ENCODE measurements at regions not wholly inside any gene's neighbourhood (a gene's known extent, or its start where the extent isn't known, plus 50 kb on each side); places are given as distances from the start of the nearest gene placed in this dataset.

- no peak for DNase-seq (ENCODE audit: low read depth)
These were observed 487.2 kb downstream of the ENC1 start for GRCh38 chr5:74153255-74153790.

DNA sequence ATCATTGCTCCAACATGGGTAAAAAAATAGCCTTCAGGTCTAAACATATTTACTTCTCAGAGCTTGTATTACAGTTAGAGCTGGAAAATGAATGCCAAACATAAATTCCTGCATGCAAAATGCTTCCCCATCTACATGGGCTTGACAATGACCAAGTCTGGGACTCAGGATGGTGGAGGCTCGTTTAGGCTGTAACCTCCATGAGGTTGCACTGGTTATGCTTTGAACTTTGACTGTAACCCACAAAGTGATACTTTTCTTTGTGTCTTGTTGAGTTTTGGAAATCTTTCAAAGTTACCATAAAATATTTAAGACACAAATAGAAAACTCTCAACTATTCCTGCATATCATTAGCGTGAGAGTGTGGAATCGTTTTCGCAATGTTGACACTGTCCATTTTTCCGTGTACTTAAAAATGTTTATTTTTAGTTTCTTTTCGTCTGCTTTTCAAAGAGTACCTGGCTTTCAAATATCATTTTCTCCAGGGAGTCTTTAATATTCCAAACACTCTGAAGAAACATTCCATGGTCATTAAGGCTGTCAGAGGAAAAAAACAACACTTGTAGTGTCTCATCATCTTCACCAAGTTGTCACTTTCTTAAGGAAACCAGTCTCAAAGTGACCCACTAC, 487.8 kb downstream of the ENC1 start:
- DNase-seq (ENCODE audit: low read depth) = no peak

- no peak for DNase-seq (ENCODE audit: low read depth)
These were observed 488.4 kb downstream of the ENC1 start for GRCh38 chr5:74152136-74152535.

DNA sequence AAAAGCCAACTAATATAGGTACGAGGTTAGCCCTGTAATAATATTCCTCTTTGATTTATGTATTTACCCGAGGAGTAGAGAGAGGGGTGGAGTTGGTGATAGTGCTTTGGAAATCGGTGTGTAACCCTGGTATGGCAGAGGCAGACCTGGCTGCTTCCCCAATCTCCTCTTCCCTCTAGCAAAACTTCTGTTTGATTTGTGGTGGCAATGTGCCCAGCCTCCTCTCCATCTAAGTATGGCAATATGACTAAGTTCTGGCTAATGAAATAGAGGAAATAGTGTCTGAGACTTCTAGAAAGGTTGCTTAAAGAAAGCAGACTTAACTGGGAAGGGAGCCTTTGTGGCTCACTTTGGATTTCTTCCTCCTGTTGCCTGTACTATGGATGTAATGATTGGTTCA, 491.1 kb downstream of the ENC1 start:
- DNase-seq (ENCODE audit: low read depth) = no peak

DNA sequence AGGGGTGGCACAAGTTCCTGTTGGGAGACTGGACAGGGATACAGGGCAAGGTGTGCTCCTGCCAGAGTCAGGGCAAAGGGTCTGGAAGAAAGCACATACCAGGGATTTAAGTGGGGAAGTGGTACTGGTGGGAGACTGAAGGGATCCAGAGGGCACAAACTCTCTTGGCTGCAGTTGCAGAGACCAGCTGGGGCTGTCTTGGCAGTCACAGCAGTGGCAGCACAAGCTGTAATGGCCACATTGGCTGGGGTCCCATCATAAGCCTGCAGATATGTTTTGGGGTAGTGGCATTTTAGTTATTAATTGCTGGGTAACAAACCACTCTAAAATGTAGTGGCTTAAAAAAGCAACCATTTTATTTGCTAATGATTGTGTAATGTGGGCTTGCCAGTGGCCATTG, 492.2 kb downstream of the ENC1 start:
- no peak for DNase-seq (ENCODE audit: low read depth)

DNA sequence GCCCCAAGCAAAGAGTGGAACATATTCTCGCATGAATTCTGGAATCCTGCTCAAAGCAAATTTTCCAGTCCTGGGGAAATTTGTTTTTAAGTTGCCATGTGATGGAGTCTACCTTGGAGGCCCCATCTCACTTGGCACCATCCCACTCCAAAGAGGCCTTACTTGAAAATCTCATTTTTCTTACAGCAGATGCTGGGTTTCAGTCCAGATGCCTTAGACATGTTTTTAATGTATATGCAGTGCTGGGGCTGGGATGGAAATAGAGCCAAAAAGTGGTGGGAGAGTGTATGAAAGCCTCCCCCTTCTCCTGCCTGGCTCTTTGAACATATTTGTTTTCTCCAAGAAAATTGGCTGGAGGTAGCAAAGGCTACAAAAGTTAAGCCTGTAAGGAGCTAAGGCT, 493.7 kb downstream of the ENC1 start:
- no peak for DNase-seq (ENCODE audit: low read depth)

DNA sequence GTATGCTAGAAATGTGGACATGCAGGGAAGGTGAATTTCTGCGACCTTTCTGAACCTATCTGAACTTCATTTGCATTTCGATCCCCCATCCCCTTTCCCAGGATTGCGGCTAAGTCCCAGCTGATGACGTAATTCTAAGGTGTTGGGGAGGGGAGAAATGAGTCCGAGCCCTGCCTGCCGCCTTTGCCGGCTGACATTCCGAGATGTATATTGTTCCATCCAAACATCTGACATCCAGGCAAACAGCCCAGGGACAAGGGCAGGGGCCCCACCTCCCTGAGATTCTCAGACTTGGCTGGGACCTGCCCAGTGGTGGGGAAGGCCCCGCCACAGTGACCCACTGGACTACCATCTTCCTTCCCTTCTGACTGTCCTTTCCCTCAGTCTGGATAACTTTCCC, 494.6 kb downstream of the ENC1 start:
- DNase-seq (ENCODE audit: low read depth) = no peak

- no peak for DNase-seq (ENCODE audit: low read depth)
These were observed 496.7 kb downstream of the ENC1 start for GRCh38 chr5:74143721-74144330.

DNA sequence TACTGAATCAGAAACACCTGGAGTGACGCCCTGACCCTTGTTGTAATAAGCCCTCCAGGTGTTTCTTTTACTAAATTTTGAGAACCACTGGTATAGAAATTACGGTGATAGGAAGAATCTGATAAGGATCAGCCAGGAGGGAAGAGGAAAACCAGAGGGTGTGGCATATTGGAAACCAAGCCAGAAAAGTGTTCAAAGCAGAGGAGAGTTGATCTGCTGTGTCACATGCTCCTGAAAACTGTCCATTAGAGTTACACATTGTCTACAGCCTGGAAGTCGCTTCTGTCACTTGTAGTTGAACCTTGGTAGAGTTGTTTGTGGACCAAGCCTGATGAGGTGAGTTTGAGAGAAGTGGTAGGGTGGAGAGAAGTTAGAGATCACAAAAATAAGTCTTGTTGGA, 497.4 kb downstream of the ENC1 start:
- DNase-seq (ENCODE audit: low read depth) = no peak

- no peak for DNase-seq (ENCODE audit: low read depth)
These were observed 499.5 kb downstream of the ENC1 start for GRCh38 chr5:74141053-74141452.

DNA sequence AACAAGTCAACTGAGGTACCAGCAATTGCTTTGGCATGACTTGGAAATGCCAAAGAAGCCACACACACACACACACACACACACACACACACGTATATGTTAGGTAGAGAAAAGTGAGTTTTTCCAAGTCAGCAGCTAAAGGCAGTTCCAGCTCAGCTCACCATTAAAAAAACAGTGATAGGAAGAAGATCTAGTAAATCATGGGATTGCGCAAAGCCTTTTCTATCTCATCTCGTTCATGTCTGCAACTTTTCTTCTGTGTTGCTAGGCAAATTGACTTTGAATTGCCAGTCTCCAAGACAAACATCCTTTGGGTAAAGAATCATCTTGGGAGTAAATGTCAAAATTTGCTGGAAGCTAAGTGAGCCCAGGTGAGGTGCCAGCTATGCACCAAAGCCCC, 500.1 kb downstream of the ENC1 start:
- DNase-seq (ENCODE audit: low read depth) = no peak

DNA sequence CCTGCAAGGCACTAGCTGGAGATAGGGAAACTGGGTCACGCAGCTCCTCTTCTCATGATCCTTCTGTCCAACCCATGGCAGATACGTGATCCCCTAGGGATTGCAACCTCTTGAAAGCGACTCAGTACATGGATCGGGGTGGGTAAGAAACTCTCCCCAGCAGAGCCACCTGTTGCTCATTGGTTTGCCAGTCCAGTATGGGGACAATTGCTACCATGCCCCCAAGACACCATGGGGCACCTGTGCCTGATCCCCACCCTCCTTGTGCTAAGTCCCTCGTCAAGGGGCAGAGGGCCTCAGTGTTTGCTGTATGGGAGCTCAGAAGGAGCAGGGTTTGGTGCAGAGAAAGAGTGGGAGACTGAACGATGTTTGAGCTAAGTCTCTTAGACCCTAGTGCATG, 500.9 kb downstream of the ENC1 start:
- no peak for DNase-seq (ENCODE audit: low read depth)

DNA sequence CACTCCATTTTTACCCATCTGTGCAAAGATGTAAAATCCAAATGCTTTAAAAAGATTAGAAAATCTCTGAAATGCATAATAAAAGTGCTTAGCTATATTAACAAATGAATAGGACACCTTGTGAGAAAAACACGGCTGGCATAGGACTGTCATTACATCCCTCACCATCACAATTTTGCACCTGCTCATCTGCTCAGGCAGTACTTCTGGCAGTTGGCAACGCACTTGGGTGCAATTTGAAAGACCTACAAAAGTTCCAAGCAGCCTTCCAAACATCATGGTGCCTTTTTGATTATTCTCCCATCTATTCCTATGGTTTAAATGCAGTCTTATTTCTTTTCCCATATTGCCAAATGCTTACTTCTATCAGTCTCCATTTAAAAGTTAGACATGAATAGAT, 501.8 kb downstream of the ENC1 start:
- no peak for DNase-seq (ENCODE audit: low read depth)

DNA sequence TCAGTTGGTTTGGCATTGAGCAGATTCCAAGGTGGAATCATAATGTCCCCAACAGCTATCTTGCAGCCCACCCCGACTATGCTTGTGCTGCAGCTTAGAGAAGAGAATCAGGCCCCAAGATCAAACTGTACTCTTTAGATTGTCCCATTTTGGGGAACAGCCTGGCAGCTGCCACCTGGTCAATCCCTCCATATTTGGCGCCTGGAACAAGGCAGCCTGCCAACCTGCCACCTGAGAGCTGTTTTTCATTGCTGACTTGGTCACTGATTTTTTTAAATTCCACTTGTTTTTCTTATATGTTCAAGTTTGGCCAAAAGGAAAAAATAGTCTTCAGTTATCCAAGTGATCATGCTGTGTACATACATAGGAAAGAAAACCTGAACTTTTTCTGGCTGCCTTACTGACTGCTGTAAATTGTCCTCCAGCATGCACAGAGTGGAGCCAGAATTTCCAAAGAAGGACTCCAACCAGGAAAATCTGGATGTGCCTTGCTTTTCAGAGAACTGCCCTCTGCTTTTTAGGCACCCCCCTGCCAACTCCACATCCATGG, 504.2 kb downstream of the ENC1 start:
- DNase-seq (ENCODE audit: low read depth) = no peak

DNA sequence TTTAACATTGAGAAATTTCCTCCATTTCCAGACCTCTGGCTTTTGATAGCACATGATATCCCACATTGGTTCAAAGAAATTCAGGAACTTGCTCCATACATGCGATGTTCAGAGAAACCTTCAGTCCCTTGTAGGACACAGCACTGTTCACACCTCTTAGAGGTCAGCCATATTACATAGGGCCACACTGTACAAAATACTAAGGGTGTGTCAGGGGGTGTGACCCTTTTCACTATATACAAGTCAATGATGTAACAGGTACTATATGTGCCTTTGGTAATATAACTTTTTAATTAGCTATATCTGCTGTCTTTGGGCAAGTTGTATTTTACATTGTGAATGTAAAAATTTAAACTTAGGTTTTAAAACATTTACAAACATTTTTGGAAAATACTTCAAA, 505.5 kb downstream of the ENC1 start:
- DNase-seq (ENCODE audit: low read depth) = no peak

DNA sequence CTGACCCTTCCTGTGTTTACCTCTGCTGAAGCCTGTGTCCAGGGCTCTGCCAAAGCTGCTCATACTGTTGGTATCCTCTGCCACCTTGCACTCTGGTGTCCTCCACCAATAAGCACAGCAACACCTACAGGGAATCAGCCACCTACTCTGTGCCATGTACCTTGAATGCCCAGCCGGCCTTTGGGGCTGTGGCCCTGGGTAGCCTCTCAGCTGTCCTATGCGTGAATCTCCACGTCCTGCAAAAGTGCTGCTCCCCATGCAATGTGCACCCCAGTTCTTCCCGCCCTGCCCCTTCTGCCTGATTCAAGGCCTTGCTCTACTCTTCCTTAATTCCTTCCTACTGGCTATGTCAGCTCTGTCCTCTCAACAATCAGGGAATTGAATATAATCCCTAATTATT, 506.5 kb downstream of the ARHGEF28 start:
- DNase-seq (ENCODE audit: low read depth) = no peak

DNA sequence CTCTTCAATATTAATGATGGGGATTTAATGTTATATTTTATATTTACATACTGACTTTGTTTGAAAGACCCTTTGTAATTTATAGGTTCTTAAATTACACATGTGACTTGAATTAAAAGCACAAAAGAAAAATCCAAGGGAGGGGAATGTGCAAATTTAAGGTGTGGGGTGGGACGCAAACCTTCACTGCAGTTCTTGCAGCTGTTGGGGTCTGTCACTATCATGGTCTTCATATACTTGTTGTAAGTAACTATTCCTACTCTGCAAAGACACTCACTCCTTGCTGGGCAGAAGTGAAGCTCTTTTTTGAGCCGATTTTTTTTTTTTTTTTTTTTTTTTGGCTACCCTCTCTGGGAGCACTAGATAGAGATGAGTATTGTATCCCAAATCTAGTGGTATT, 505.3 kb downstream of the ARHGEF28 start:
- DNase-seq (ENCODE audit: low read depth) = no peak

DNA sequence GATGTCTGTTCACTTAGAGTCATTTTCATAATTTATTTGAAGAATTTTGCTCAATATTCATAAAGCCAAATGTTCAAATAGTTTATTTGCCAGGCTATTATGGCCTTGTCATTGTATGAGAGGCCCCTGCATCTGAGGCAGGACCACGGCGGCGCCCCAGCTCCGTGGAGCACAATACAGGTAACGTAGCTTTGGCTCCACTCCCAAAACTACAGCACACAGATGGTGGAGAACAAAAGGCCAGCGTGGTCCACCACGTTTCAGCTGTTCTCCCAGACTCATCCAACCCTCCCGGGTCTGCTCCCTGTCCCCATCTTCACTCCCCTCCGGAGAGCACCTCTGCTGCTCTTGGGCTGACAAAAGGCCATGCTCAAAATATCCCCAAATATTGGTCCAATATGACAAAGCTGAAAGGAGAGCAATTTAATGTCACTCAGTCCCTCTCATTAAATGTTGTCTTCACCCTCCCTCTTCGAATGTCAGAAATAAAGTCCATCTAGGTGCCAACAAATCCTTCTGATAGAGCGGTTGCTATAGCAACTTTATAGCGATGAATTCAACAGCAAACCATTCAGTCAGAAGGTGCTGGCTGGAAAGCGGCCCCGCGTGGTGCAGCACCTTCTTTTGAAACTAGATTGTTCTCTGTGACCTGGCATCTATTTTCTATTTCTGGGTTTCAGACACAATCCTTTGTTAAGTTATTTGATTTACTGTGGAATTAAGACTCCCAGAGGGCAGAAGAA, 504.3 kb downstream of the ARHGEF28 start:
- no peak for DNase-seq (ENCODE audit: low read depth)

DNA sequence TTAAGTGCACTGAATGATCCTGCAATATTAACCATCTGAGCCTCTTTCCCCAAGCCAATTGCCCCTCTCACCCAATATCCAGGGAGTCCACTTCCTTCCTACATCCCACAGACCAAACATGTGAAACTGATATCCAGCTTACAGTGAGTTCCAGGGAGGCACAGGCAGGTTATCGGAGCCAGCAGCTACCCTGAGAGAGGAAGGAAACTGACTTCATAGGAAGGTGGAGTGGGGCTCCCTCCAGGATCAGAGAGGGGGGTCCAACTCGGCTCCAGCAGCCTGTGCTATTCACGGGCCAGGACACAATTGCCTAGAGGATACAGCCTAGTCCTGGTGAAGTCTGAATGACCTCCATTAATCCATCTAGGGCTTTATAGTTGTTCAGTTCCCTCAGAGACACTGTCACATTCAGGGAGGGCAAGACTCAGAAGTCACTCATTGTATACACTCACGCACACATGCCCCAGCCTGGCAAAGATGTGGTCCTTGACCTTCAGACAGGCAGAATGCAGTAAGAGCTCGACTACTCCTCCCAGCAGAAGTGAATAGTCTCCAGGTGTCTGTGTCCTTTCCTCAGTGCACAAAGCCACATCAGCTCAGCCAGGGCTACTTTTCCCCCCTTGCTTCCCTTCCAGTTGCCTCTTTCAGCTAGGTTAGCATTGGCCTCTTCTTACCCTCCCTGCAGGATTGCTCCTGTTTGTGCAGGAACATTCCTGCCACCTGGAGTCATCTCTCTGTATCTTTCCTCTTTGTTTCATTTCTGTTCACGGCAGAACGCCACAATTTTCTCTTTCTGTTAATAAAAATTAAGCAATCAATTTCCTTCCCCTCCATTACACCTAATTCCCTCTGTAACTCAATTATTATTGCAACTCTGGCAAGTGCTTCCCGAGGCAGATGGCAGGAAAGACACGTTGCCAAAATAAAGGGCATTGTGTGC, 501.7 kb downstream of the ARHGEF28 start:
- no peak for DNase-seq (ENCODE audit: low read depth)

GRCh38 chr5:74126294-74126693, 500.3 kb downstream of the ARHGEF28 start:
- no peak for DNase-seq (ENCODE audit: low read depth)

- no peak for DNase-seq (ENCODE audit: low read depth)
These were observed 498.8 kb downstream of the ARHGEF28 start for GRCh38 chr5:74124826-74125225.

DNA sequence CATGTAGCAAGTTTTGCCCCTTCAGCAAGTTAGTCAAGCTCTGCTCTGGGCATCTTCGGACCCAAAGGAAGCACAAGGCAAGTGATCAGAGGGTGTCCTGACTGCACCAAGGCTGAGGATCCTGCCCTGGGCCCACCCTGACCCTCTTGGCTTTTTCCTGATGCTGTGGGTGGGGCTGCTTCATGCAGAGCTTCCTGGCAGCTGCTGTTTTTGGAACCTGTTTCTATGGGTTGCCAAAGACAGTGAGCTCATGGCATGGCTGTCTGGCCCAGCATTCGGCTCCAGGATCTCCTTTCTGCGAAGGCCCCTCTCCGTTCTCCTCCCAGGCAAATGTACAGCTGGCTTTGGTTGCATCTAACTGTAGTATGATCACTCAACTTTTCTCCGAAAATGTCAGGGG, 497.9 kb downstream of the ARHGEF28 start:
- no peak for DNase-seq (ENCODE audit: low read depth)
